HG02840 (cell line): ENCODE measurements at regions not wholly inside any gene's neighbourhood (a gene's known extent, or its start where the extent isn't known, plus 50 kb on each side); places are given as distances from the start of the nearest gene placed in this dataset.
"Not testable (repeated sequence)": the region's sequence is repeated elsewhere in the genome, so short reads cannot be mapped to it uniquely, and the experiment has no call there.

Experiments used
- ATAC-seq: cut with Tn5 transposase; IDR thresholded peaks from one replicate; pipeline ENCODE4 v1.9.1; 2021; ENCODE audit warnings: mild to moderate bottlenecking, moderate library complexity, moderate number of reproducible peaks; ENCODE audit not compliant: unreplicated experiment, low FRiP score

GRCh38 chr4:178105242-178105641 is 663.0 kb upstream of the AGA start:
- no peak for ATAC-seq

DNA sequence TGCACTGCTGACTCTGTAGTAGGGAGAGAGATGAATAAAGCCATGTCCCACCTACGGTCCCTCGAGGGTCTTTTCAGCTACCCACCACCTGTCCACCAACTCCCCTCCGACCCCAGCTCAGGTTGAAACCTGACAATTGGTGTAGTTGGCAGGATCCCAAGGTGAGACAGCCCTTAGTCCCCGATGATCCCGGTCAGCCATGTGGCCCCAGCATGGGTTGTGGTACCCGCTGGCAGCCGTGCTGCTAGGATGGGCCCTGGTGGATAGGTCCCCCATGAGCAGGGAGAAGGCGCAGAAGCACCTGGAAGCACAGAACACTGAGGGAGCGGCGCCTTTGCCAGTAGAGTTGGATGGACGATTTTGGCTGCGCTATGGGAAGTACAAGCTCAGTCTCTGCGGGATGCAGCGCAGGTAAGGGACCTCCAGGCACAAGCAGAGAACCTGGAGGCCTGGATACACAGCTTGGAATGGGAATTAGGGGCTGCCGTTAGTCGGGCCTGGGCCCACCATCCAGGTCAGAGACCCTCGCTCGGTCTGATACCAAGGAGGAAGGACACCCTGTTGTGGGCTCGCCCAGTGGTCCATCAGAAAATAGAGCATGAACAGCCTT is 694.6 kb upstream of the AGA start:
- ATAC-seq = no peak

DNA sequence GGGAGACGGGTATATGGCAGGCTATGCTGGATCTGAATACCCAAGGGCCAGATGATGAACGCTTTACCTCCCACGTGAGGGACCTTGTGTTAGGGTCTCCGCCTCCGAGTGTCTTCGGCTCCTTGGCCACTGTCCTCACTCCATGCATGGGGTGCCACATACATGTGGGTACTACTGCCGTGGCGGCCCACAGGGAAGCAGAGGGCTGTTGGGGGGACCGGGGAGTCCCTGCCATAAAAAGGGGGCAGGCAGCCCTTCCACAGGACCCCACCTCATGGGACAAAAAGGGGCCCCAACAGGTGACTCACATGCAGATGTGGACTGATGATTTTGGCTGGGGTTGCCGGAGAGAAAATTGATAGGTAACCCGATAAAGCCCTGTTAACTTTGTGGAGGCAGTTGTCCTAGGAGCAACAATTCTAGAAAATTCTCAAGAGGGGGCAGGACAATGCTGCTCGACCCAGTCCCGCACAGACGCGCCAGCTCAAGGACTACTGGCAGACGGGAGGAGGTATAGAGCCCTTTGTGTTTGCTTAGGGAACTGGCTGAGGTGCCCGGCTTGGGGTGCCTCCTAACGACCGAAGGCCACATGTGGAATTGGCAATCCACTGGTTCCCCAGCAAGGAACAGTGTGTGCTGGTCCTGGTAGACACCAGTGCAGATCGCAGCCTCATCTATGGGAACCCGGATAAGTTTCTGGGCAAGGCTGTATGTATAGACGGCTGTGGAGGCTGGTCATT is 695.7 kb upstream of the AGA start:
- ATAC-seq = no peak

DNA sequence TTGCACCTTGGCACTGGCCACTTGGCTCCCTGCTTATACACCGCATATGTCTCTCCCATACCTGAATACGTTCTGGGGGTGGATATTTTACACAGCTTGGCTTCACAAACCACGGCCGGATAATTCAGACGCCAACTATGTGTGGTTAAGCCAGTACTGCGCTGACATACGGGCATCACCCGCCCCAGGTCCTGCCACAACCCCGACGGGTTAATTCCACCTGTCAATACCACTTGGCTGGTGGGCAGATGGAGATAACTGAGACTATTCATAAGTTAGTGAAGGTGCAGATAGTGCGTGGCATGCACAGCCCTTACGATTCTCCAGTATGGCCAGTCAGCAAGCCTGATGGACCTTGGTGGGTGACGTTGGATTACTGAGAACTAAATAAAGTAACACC is 696.3 kb upstream of the AGA start:
- no peak for ATAC-seq

GRCh38 chr4:178140326-178140915 is 698.2 kb upstream of the AGA start:
- ATAC-seq = no peak

DNA sequence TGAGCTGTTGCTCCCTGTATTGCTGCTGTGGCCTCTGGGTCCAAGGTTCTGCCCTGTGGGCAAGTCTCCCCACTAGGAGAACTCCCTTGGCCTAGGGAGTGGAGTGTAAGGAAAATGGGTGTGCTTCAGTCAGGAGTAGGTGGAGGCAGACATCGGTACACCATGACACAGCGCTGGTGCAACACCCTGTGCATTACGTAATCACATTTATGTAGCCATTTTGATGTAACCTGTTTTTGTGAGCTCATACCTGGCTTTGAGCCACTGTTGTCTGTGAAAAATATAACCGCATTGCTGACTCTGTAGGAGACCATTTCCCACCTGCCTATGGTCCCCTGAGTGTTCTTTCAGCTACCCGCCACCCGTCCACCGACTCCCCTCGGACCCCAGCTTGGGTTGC is 700.5 kb upstream of the AGA start:
- no peak for ATAC-seq

DNA sequence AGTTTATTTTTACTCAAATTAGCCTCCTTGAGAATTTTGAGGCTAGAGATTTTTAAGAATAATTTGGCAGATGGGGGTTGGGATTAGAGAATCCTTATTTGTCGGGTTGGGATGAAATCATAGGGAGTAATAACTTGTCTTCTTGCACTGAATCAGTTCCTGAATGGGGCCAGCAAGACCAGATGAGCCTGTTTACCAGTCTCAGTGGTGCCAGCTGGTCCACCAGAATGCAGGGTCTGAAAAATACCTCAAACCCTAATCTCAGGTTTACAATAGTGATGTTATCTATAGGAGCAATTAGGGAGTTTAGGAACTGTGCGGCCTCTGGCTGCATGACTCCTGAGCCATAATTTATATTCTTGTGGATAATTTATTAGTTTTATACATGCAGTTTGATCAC is 705.9 kb upstream of the AGA start:
- no peak for ATAC-seq

GRCh38 chr4:178165251-178165950 is 723.2 kb upstream of the AGA start:
- ATAC-seq = no peak

DNA sequence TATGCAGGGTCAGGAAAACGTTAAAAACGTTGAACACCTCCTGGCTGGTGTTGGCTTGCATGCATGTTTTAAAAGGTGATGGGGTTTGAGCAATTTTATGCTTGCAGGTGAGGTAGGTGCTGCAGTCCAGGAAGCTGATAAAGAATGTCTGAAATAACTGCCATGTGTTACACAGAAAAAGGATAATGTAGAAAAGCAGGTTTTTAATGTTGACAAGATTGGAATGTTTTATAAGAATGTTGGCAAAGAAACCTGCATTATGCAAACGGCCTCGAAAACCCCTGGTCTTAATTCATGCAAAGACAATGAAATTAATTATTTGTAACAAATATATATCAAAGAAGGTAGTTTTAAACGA is 723.7 kb upstream of the AGA start:
- ATAC-seq = no peak

DNA sequence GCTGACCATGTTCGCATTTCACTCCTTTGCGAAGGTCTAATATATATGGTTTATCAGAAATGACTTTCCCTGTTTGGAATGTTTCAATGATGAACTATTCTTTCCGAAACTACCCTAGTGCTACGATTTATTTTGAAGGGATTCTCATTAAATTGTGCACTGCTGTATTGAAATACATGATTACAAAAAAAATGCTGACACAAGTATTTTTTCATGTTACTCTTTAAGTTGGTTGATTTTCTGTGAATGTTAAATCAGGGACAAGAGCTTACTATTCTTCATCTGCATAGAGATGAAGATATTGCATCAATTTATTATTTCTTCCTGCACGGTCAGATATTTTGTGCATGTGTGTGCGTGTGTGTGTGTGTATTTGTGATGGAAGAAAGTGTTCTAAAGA is 731.5 kb upstream of the AGA start:
- no peak for ATAC-seq

DNA sequence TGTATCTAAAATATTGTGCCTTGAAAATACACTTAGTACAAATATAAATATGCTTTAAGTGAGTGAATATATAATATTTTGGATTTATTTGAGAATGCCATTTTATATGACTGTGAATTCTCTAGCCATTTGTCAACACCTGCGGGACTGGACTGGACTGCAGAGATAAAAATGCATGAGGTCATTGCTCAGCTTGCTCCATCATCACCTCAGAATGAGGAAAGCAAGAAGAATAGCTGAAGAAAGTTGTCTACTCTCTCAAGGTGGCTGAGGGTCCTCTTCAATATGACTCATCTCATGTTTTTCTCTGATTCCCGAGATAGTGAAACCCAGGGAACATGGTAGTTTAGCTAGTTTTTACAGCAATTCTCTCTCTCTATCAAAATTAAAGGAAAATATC is 732.5 kb upstream of the AGA start:
- no peak for ATAC-seq

DNA sequence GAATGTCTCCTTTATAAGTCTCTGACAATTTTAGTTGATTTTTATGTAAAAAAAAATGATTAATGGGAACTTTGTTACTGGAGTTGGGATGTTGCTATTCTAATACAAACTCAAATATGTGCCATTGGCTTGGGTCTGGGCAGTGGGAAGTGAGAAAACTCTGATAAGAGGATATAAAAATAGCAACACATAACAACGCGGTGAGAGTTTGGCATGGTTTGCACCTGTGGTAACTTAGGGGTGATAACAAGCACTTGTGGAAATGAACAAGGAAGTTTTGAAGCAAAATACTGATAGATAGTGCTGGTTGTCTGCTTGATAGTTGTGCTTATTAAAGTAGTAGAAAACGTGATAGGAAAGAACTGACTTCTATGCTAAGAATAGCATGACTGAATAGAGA is 743.3 kb upstream of the AGA start:
- no peak for ATAC-seq

- no peak for ATAC-seq
Observed at GRCh38 chr4:178192611-178193010, 750.4 kb upstream of the AGA start.

- ATAC-seq = no peak
Observed at GRCh38 chr4:178196751-178197374, 754.6 kb upstream of the AGA start.

DNA sequence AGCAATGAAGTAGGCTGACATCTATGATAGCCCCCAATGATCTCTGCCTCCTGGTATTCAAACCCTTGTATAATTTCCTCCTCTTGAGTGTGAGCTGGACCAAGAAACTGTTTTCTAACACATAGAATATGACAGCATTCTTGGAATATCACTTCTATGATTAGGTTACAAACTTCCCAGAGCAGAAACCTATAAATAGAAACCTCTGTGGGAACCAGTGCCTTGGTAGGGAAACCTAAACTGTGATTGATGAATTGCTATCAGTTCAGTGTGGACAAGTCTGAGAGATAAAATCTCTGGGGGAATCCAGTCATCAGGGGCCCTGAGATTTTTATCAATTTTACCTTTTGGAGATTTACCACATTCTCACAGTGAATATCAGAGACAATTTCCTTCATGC is 756.5 kb upstream of the AGA start:
- ATAC-seq = no peak

DNA sequence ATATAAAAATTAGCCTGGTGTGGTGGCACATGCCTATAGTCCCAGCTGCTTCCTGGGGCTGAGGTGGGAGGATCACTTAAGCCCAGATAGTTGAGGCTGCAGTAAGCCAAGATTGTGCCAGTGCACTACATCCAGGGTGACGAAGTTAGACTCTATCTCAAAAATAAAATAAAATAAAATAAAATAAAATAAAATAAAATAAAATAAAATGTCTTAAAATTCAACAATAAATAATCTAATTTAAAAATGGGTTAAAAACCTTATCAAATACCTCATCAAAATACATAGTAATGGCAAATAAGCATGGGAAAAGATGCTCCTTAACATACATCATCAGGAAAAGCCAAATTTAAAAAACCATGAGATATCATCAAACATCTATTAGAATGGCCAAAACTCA is 760.2 kb upstream of the AGA start:
- no peak for ATAC-seq

- no peak for ATAC-seq
Observed at GRCh38 chr4:178205826-178206225, 763.6 kb upstream of the AGA start.

DNA sequence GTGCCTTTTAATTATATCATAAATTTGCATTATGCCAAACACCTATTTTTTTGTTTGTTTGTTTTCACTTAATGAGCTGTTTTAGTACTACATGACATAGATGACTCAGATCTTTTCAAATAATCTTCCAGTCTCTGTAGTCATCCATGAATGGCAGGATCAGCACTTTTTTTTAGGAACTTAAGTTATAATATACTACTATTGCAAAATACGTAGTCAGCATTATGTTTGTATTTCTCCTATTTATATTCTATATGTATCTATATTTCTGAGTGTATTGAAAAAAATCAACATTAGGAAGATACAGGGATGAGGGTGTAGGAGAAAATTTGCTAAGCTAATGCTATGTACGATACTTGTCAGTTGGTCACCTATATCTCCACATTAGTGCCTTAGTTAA is 773.1 kb upstream of the AGA start:
- ATAC-seq = no peak

DNA sequence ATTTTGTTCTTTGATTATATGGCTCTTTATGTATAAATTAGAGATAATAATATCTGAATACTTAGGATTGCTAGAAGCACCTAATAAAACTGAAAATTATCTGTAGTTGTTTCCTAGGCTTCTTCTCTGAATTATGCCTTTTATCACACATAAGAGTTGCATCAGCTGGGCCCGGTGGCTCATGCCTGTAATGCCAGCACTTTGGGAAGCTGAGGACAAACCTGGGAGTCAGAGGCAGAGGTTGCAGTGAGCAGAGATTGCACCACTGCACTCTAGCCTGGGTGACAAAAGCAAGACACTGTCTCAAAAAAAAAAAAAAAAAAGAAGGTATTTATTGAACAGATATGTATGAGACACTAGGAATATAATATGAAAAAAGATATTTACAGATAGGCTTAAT is 773.5 kb upstream of the AGA start:
- no peak for ATAC-seq

DNA sequence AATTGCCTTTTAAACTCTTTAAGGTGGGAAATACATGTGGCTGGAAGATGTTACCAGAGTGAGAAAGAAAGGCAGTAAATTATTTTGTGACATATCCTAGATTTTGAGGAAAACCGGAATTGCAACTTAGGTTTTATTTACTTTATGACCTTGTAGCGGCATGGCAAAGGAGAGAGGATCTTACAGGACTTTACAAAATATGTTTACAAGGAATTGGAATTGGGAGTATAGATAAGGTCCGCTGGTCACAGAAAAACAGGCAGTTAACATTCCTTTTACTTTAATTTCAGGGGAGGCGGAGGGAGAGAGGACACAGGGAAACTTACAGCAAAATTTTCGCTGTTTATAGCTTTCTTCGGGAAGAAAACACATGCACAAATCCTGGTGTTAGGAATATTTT is 784.2 kb upstream of the AGA start:
- ATAC-seq = not testable (repeated sequence)

- ATAC-seq = no peak
Observed at GRCh38 chr4:178233906-178234305, 791.7 kb upstream of the AGA start.
